Osteoblast (primary cell): ENCODE measurements at regions not wholly inside any gene's neighbourhood (a gene's known extent, or its start where the extent isn't known, plus 50 kb on each side); places are given as distances from the start of the nearest gene placed in this dataset.

Experiments
- DNase-seq: peaks from one replicate; pipeline ENCODE4 v3.0.0; 2011; ENCODE audit warnings: low spot score, mixed read lengths; ENCODE audit not compliant: insufficient read length; ENCODE audit errors: missing footprints
- H2AFZ ChIP-seq: 2 replicates; pipeline ENCODE4 v1.6.0; 2011; ENCODE audit warnings: mild to moderate bottlenecking, low read length
- H3K27ac ChIP-seq: 2 replicates; pipeline ENCODE4 v1.5.1; 2011; ENCODE audit warnings: mild to moderate bottlenecking, low read depth, low read length, moderate library complexity
- H3K27me3 ChIP-seq: 2 replicates; pipeline ENCODE4 v1.6.0; 2012; ENCODE audit warnings: mild to moderate bottlenecking, control low read depth, inconsistent platforms, low read length, moderate library complexity; ENCODE audit not compliant: insufficient read depth
- H3K36me3 ChIP-seq: 2 replicates; pipeline ENCODE4 v1.5.1; 2011; ENCODE audit warnings: mild to moderate bottlenecking, low read length, control low read depth, moderate library complexity; ENCODE audit not compliant: insufficient read depth
- H3K4me1 ChIP-seq: 2 replicates; pipeline ENCODE4 v1.5.1; 2011; ENCODE audit warnings: mild to moderate bottlenecking, low read length, control low read depth, moderate library complexity; ENCODE audit not compliant: insufficient read depth
- H3K4me2 ChIP-seq: 2 replicates; pipeline ENCODE4 v1.6.0; 2011; ENCODE audit warnings: mild to moderate bottlenecking, low read length; ENCODE audit not compliant: insufficient read depth
- H3K4me3 ChIP-seq: fragments of 200-600 bp; sonication (generic); 3 replicates; pipeline ENCODE4 v1.5.1; 2012; ENCODE audit warnings: mild to moderate bottlenecking, low read length, inconsistent platforms; ENCODE audit not compliant: insufficient read depth
- H3K79me2 ChIP-seq: 2 replicates; pipeline ENCODE4 v1.6.0; 2012; ENCODE audit warnings: mild to moderate bottlenecking, low read length, control low read depth, inconsistent platforms; ENCODE audit not compliant: insufficient read depth
- H3K9me3 ChIP-seq: 2 replicates; pipeline ENCODE4 v1.5.1; 2011; ENCODE audit warnings: low read depth, low read length, control low read depth
- H4K20me1 ChIP-seq: 2 replicates; pipeline ENCODE4 v1.6.0; 2012; ENCODE audit warnings: mild to moderate bottlenecking, low read length, control low read depth; ENCODE audit not compliant: insufficient read depth
- TF ChIP-seq, protein P1 (sequence below): IDR thresholded peaks from 2 replicates; pipeline ENCODE4 v1.5.1; 2011; ENCODE audit warnings: mild to moderate bottlenecking, low read depth, low read length, moderate library complexity; ENCODE audit errors: extremely low read depth

DNA sequence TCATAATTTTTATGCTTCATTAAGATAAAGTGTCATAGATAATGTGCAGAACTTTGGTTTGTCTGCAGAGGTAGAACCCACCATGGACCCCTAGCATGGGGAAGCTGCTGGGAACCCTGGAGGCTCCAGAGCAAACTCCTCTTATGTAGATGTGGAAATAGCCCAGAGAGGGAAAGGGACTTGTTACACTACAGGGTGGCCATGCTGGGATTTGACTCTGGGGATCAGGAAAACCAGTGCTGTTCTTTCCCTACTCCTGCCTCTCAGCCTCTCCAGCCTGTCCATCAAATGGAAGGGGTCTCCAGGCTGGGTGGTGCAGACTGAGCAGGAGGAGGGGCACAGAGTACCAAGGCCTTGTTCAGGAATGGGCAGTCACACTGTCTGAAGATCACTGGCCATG, 54.2 kb downstream of the MSX1 start:
- Histone ChIP-seq H3K9me3 (no peaks in the 10 kb centered on the region), H2AFZ (no peak overlapping the region), H3K79me2 (no peaks in the 10 kb centered on the region), H3K36me3 (no peaks in the 10 kb centered on the region), H3K4me2 (no peak overlapping the region), H3K4me1 (no peaks in the 10 kb centered on the region), H3K4me3 (no peak overlapping the region), H3K27ac (no peak overlapping the region), H3K27me3 (no peaks in the 10 kb centered on the region), H4K20me1 (no peaks in the 10 kb centered on the region)
- TF ChIP-seq, protein P1, sequence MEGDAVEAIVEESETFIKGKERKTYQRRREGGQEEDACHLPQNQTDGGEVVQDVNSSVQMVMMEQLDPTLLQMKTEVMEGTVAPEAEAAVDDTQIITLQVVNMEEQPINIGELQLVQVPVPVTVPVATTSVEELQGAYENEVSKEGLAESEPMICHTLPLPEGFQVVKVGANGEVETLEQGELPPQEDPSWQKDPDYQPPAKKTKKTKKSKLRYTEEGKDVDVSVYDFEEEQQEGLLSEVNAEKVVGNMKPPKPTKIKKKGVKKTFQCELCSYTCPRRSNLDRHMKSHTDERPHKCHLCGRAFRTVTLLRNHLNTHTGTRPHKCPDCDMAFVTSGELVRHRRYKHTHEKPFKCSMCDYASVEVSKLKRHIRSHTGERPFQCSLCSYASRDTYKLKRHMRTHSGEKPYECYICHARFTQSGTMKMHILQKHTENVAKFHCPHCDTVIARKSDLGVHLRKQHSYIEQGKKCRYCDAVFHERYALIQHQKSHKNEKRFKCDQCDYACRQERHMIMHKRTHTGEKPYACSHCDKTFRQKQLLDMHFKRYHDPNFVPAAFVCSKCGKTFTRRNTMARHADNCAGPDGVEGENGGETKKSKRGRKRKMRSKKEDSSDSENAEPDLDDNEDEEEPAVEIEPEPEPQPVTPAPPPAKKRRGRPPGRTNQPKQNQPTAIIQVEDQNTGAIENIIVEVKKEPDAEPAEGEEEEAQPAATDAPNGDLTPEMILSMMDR, result no peak
- DNase-seq, result peak; percentile 43

DNA sequence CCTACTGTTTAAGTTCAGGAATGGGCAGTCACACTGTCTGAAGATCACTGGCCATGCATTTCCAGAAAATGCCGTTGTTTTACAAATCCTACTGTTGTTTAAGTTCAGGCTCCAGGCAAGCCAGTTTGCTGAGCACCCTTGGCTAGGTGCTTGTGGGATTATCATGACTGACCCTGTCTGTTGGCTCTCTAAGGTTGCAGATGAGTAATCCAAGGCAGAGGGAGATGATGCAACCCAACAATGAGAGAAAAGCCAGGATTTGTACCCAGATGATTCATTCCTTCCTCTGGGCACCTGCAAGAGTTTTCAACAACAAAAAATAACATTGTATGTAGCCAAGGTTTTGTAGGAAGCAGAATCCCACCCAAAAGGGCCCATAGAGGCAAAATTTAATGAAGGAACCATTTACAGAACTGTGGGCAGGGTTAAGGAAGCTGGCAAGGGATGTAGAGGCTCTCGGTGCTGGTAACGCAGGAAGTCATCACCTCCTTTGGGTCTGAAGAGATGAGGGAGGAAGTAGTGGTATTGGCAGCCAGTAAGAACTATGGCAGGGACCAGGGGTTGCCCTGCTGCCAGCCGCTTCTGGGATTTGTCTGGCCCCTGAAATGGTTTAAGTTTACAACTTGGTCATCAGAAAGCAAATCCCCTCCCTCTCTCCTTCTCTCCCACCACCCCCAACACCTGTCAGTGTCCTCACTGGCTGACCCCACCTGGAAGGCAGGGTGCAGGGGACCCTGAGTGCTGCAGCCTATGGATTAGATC, 54.8 kb downstream of the MSX1 start:
- Histone ChIP-seq H3K79me2 (no peaks in the 10 kb centered on the region), H3K27ac (no peak overlapping the region), H3K27me3 (no peaks in the 10 kb centered on the region), H2AFZ (no peak overlapping the region), H3K9me3 (no peaks in the 10 kb centered on the region), H4K20me1 (no peaks in the 10 kb centered on the region), H3K4me3 (no peak overlapping the region), H3K36me3 (no peaks in the 10 kb centered on the region), H3K4me1 (no peaks in the 10 kb centered on the region), H3K4me2 (no peak overlapping the region)
- peak; percentile 75 for DNase-seq
- TF ChIP-seq, protein P1, result no peak

DNA sequence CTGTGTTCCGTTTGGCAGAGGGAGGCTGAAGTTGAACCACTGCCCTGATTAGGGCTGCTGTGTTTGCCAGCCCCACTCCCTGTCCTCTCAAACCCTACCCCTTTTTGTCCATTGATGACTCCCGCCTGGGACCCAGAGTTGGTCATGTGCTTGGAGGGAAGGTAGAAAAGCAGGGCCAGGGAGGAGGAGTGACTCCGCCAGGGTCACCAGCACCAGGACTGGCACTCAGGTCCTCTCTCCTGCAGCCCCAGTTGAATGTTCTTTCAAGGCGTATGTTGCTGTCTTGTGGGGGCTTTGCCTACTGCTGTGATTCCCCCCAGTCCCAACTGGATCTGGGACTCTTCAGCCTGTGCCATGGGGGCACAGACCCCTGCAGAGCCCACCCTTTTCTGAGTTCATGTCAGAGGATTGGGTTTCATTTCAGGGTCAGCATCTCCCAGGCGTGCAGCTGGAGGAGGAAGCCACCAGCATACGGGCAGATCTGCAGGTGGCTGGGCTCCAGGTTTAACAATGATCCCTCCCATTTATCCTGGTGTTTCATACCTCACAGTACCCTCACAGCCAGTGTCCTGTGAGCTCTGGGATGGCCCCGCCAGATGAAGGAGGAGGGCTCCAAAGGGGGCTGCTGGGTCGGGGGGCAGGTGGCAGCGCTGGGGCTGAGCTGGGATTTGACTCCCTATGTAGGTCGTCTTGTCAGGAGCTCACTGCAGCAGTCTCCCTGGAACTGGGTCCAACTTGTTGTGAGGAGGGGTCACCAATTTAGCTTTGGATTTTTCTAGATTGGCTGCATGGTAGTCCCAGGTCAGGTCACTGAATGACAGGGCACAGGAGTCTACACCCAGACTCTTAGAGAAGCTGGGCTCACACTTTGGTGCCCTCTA, 55.7 kb downstream of the MSX1 start:
- TF ChIP-seq, protein P1, result no peak
- Histone ChIP-seq H3K4me2 (no peak overlapping the region), H3K79me2 (no peaks in the 10 kb centered on the region), H3K36me3 (no peaks in the 10 kb centered on the region), H2AFZ (no peak overlapping the region), H3K9me3 (no peaks in the 10 kb centered on the region), H3K4me3 (no peak overlapping the region), H4K20me1 (no peaks in the 10 kb centered on the region), H3K4me1 (no peaks in the 10 kb centered on the region), H3K27ac (no peak overlapping the region), H3K27me3 (no peaks in the 10 kb centered on the region)
- peak; percentile 78 for DNase-seq

DNA sequence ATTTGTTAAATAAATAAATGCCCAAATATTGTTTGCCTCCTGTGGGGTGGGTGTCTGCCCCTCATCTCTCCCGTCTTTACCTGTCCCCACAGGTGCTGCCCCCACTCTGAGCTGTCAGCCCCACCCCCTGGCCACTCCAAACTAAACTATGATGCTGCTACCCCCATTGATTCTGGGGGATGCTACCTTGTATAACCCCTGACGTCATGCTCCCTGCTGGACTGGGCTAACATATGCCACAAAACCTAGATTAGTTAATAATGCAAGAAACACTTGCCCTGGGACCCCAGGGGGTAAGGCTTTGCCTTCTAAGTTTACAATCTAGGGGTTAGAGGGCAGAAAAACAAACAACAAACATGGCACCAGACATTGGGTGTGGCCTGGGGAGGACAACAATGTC, 58.6 kb downstream of the MSX1 start:
- Histone ChIP-seq H3K36me3 (no peaks in the 10 kb centered on the region), H3K4me2 (no peak overlapping the region), H3K4me1 (no peaks in the 10 kb centered on the region), H3K27me3 (no peaks in the 10 kb centered on the region), H4K20me1 (no peaks in the 10 kb centered on the region), H2AFZ (no peak overlapping the region), H3K79me2 (no peaks in the 10 kb centered on the region), H3K4me3 (no peak overlapping the region), H3K9me3 (no peaks in the 10 kb centered on the region), H3K27ac (no peak overlapping the region)
- TF ChIP-seq, protein P1, result no peak
- no peak for DNase-seq
